ENCODE measurements at regions not wholly inside any gene's neighbourhood (a gene's known extent, or its start where the extent isn't known, plus 50 kb on each side); places are given as distances from the start of the nearest gene placed in this dataset.

DNA sequence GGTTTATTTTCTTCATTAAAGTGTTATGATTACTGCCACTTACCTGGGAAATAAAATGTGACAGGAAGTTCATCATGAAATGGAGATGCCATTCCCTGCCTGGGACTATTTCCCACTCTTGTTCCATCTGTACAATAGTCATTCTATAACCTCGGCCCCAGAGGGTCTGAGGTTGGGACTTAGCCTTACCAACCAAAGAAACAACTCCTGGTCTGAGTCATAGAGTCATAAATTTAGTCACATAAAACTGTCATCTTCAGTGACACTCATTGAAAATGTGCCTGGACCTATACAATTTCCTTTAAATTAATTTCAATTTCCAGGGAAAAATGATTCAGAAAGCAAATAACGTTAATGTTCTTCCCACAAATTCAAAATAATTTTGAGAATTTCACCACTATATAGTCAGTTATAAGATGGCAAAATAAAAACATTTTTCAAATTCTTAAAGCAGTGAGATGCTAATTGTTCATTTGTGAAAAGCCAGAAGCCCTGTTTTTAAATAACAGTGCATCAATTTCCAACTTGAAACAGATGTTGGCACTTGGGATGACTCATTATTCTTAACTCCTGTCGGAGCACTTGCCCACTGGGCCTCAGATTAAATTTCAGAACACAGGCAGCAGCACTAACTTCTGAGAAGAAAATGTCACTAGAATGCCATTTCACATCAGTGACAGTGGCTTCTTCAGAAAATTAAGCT is 201.2 kb upstream of the SMLR1 start:
- POLR2A ChIA-PET = no interaction called here
- no peak overlapping the region for H3K27ac ChIP-seq (ENCODE audit: extremely low read depth, low read depth, low read length)
- ATAC-seq (no peak), FAIRE-seq (no peak), DNase-seq (ENCODE audit: extremely low read depth in 1 of 4, low spot score in 3 of 4) (no peak)
- no peaks in the 10 kb centered on the region for H3K79me2 ChIP-seq (ENCODE audit: control insufficient read depth, insufficient read depth, low read length)
- no peaks in the 10 kb centered on the region for H3K36me3 ChIP-seq (ENCODE audit: control insufficient read depth, insufficient read depth, low read length)
- intact Hi-C loops (cut with micrococcal nuclease) (no loop called here), in situ Hi-C loops (cut with MboI) (no loop called here)
- no peaks in the 10 kb centered on the region for H3K9me3 ChIP-seq (replicated peaks; ENCODE audit: control insufficient read depth, insufficient read depth, low read depth, low read length)
- no peak overlapping the region for H2AFZ ChIP-seq (ENCODE audit: low read depth, low read length)
- no peaks in the 10 kb centered on the region for H4K20me1 ChIP-seq (replicated peaks; ENCODE audit: control insufficient read depth, insufficient read depth, low read length)
- H3K9ac ChIP-seq (ENCODE audit: insufficient read depth in 1 of 2, low read depth in 2 of 2, low read length in 2 of 2) = no peak overlapping the region
- WGBS (ENCODE audit: insufficient coverage, low coverage, missing lambda C conversion rate) = 0% methylated on average over 3 of the region's 3 CpGs
- no peaks in the 10 kb centered on the region for H3K27me3 ChIP-seq (ENCODE audit: control insufficient read depth in 2 of 2, insufficient read depth in 2 of 2, low read length in 2 of 2)
- H3K4me1 ChIP-seq (replicated peaks in 1 of 2; ENCODE audit: control insufficient read depth in 2 of 2, insufficient read depth in 2 of 2, low read length in 2 of 2) = no peaks in the 10 kb centered on the region
- CTCF ChIA-PET (ENCODE audit: low intra/inter-chr PET ratio) = no interaction called here
- H3K9me1 ChIP-seq (ENCODE audit: control insufficient read depth, insufficient read depth, low read length) = no peaks in the 10 kb centered on the region
- H3K4me3 ChIP-seq = no peak overlapping the region
- no TSS peak for BruUV-seq (replicated peaks)
- H3K4me2 ChIP-seq (ENCODE audit: insufficient read depth, low read length) = no peak overlapping the region
- TF ChIP-seq, protein P1, sequence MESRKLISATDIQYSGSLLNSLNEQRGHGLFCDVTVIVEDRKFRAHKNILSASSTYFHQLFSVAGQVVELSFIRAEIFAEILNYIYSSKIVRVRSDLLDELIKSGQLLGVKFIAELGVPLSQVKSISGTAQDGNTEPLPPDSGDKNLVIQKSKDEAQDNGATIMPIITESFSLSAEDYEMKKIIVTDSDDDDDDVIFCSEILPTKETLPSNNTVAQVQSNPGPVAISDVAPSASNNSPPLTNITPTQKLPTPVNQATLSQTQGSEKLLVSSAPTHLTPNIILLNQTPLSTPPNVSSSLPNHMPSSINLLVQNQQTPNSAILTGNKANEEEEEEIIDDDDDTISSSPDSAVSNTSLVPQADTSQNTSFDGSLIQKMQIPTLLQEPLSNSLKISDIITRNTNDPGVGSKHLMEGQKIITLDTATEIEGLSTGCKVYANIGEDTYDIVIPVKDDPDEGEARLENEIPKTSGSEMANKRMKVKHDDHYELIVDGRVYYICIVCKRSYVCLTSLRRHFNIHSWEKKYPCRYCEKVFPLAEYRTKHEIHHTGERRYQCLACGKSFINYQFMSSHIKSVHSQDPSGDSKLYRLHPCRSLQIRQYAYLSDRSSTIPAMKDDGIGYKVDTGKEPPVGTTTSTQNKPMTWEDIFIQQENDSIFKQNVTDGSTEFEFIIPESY (CRISPR knock-in tag; IDR thresholded peaks at IDR 0.05) = no peak
- TF ChIP-seq BACH1 (tag; IDR thresholded peaks at IDR 0.05) (no peak), OTX1 (CRISPR knock-in tag; IDR thresholded peaks at IDR 0.05) (no peak), HDAC1 (IDR thresholded peaks at IDR 0.05) (no peak), U2AF1 (optimal IDR thresholded peaks at IDR 0.05; ENCODE audit: low read depth, low read length) (no peak), HNRNPL (IDR thresholded peaks at IDR 0.05; ENCODE audit: low read depth, low read length) (no peak), ZNF589 (CRISPR knock-in tag; IDR thresholded peaks at IDR 0.05; ENCODE audit: low read depth) (no peak), CHD2 (IDR thresholded peaks at IDR 0.05; ENCODE audit: low read depth, low read length) (no peak), PURB (CRISPR knock-in tag; IDR thresholded peaks at IDR 0.05; ENCODE audit: low read depth) (no peak), ZNF76 (CRISPR knock-in tag; IDR thresholded peaks at IDR 0.05; ENCODE audit: borderline replicate concordance) (no peak), TEAD2 (tag; IDR thresholded peaks at IDR 0.05) (no peak)
- TF ChIP-seq, protein P2, sequence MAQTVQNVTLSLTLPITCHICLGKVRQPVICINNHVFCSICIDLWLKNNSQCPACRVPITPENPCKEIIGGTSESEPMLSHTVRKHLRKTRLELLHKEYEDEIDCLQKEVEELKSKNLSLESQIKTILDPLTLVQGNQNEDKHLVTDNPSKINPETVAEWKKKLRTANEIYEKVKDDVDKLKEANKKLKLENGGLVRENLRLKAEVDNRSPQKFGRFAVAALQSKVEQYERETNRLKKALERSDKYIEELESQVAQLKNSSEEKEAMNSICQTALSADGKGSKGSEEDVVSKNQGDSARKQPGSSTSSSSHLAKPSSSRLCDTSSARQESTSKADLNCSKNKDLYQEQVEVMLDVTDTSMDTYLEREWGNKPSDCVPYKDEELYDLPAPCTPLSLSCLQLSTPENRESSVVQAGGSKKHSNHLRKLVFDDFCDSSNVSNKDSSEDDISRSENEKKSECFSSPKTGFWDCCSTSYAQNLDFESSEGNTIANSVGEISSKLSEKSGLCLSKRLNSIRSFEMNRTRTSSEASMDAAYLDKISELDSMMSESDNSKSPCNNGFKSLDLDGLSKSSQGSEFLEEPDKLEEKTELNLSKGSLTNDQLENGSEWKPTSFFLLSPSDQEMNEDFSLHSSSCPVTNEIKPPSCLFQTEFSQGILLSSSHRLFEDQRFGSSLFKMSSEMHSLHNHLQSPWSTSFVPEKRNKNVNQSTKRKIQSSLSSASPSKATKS (CRISPR knock-in tag; IDR thresholded peaks at IDR 0.05) = no peak
- TF ChIP-seq, protein P3, sequence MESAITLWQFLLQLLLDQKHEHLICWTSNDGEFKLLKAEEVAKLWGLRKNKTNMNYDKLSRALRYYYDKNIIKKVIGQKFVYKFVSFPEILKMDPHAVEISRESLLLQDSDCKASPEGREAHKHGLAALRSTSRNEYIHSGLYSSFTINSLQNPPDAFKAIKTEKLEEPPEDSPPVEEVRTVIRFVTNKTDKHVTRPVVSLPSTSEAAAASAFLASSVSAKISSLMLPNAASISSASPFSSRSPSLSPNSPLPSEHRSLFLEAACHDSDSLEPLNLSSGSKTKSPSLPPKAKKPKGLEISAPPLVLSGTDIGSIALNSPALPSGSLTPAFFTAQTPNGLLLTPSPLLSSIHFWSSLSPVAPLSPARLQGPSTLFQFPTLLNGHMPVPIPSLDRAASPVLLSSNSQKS (CRISPR knock-in tag; IDR thresholded peaks at IDR 0.05) = no peak
- TF ChIP-seq, protein P4, sequence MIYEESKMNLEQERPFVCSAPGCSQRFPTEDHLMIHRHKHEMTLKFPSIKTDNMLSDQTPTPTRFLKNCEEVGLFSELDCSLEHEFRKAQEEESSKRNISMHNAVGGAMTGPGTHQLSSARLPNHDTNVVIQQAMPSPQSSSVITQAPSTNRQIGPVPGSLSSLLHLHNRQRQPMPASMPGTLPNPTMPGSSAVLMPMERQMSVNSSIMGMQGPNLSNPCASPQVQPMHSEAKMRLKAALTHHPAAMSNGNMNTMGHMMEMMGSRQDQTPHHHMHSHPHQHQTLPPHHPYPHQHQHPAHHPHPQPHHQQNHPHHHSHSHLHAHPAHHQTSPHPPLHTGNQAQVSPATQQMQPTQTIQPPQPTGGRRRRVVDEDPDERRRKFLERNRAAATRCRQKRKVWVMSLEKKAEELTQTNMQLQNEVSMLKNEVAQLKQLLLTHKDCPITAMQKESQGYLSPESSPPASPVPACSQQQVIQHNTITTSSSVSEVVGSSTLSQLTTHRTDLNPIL (CRISPR knock-in tag; IDR thresholded peaks at IDR 0.05) = no peak
- TF ChIP-seq, protein P5, sequence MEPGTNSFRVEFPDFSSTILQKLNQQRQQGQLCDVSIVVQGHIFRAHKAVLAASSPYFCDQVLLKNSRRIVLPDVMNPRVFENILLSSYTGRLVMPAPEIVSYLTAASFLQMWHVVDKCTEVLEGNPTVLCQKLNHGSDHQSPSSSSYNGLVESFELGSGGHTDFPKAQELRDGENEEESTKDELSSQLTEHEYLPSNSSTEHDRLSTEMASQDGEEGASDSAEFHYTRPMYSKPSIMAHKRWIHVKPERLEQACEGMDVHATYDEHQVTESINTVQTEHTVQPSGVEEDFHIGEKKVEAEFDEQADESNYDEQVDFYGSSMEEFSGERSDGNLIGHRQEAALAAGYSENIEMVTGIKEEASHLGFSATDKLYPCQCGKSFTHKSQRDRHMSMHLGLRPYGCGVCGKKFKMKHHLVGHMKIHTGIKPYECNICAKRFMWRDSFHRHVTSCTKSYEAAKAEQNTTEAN (CRISPR knock-in tag; IDR thresholded peaks at IDR 0.05) = no peak
